GM12872 (cell line): ENCODE measurements at regions not wholly inside any gene's neighbourhood (a gene's known extent, or its start where the extent isn't known, plus 50 kb on each side); places are given as distances from the start of the nearest gene placed in this dataset.

Experiments
- CTCF ChIP-seq: IDR thresholded peaks from 3 replicates; pipeline ENCODE4 v1.5.1; 2011; ENCODE audit warnings: low read depth, mild to moderate bottlenecking, low read length, moderate library complexity; ENCODE audit not compliant: insufficient read depth

- no peak for TF ChIP-seq CTCF
Measured at GRCh38 chr3:193816656-193817311, 223.8 kb downstream of the OPA1 start.

- TF ChIP-seq CTCF = no peak
Measured at GRCh38 chr3:193819117-193820010, 226.4 kb downstream of the OPA1 start.

GRCh38 chr3:193821151-193821668 lies 228.2 kb downstream of the OPA1 start:
- no peak for TF ChIP-seq CTCF

GRCh38 chr3:193822492-193823212 lies 229.6 kb downstream of the OPA1 start:
- no peak for TF ChIP-seq CTCF

GRCh38 chr3:193824365-193824764 lies 231.4 kb downstream of the OPA1 start:
- no peak for TF ChIP-seq CTCF

- no peak for TF ChIP-seq CTCF
Measured at GRCh38 chr3:193825617-193826016, 232.6 kb downstream of the OPA1 start.
